IPS-15b (cell line): ENCODE measurements at regions not wholly inside any gene's neighbourhood (a gene's known extent, or its start where the extent isn't known, plus 50 kb on each side); places are given as distances from the start of the nearest gene placed in this dataset.
"Not testable (repeated sequence)": the region's sequence is repeated elsewhere in the genome, so short reads cannot be mapped to it uniquely, and the experiment has no call there.

ENCODE experiments used
- H3K27me3 ChIP-seq: one replicate; pipeline ENCODE4 v1.6.1; 2013; ENCODE audit warnings: low read length; ENCODE audit not compliant: control insufficient read depth, insufficient read depth
- H3K36me3 ChIP-seq: one replicate; pipeline ENCODE4 v1.6.1; 2013; ENCODE audit warnings: low read length; ENCODE audit not compliant: control insufficient read depth, insufficient read depth
- H3K4me1 ChIP-seq: one replicate; pipeline ENCODE4 v1.6.1; 2013; ENCODE audit warnings: mild to moderate bottlenecking, low read length; ENCODE audit not compliant: control insufficient read depth, insufficient read depth
- H3K4me3 ChIP-seq: one replicate; pipeline ENCODE4 v1.5.1; 2013; ENCODE audit warnings: low read depth, low read length
- H3K9ac ChIP-seq: one replicate; pipeline ENCODE4 v1.6.1; 2013; ENCODE audit warnings: low read depth, mild to moderate bottlenecking, low read length
- H3K9me3 ChIP-seq: one replicate; pipeline ENCODE4 v1.6.1; 2013; ENCODE audit warnings: mild to moderate bottlenecking, low read length; ENCODE audit not compliant: control insufficient read depth, insufficient read depth

- Histone ChIP-seq H3K9ac (no peak overlapping the region), H3K4me3 (no peak overlapping the region), H3K27me3 (no peaks in the 10 kb centered on the region), H3K4me1 (no peaks in the 10 kb centered on the region), H3K36me3 (no peaks in the 10 kb centered on the region), H3K9me3 (no peaks in the 10 kb centered on the region)
Measured at GRCh38 chr18:76715012-76715610, 107.2 kb upstream of the ZNF236 start.

- Histone ChIP-seq H3K27me3 (no peaks in the 10 kb centered on the region), H3K4me1 (no peaks in the 10 kb centered on the region), H3K36me3 (no peaks in the 10 kb centered on the region), H3K4me3 (no peak overlapping the region), H3K9ac (no peak overlapping the region), H3K9me3 (no peaks in the 10 kb centered on the region)
Measured at GRCh38 chr18:76713432-76713831, 108.9 kb upstream of the ZNF236 start.

- Histone ChIP-seq H3K4me1 (no peaks in the 10 kb centered on the region), H3K27me3 (no peaks in the 10 kb centered on the region), H3K9me3 (no peaks in the 10 kb centered on the region), H3K36me3 (no peaks in the 10 kb centered on the region), H3K9ac (no peak overlapping the region), H3K4me3 (no peak overlapping the region)
Measured at GRCh38 chr18:76712511-76713140, 109.7 kb upstream of the ZNF236 start.

- Histone ChIP-seq H3K9ac (no peak overlapping the region), H3K36me3 (no peaks in the 10 kb centered on the region), H3K27me3 (no peaks in the 10 kb centered on the region), H3K4me3 (no peak overlapping the region), H3K9me3 (no peaks in the 10 kb centered on the region), H3K4me1 (no peaks in the 10 kb centered on the region)
Measured at GRCh38 chr18:76710646-76711520, 111.5 kb upstream of the ZNF236 start.

GRCh38 chr18:76709659-76710645, 112.4 kb upstream of the ZNF236 start:
- Histone ChIP-seq H3K9ac (no peak overlapping the region), H3K4me3 (no peak overlapping the region), H3K36me3 (no peaks in the 10 kb centered on the region)

GRCh38 chr18:76708722-76709353, 113.5 kb upstream of the ZNF236 start:
- H3K36me3 ChIP-seq: no peaks in the 10 kb centered on the region
- H3K9me3 ChIP-seq: no peaks in the 10 kb centered on the region
- H3K9ac ChIP-seq: no peak overlapping the region
- no peaks in the 10 kb centered on the region for H3K27me3 ChIP-seq
- H3K4me3 ChIP-seq: no peak overlapping the region
- H3K4me1 ChIP-seq: no peaks in the 10 kb centered on the region

More at GRCh38 chr18:76709659-76710645, 112.4 kb upstream of the ZNF236 start:
- Histone ChIP-seq H3K27me3 (no peaks in the 10 kb centered on the region), H3K9me3 (no peaks in the 10 kb centered on the region), H3K4me1 (no peaks in the 10 kb centered on the region)

- H3K4me3 ChIP-seq: no peak overlapping the region
- H3K9ac ChIP-seq: no peak overlapping the region
- H3K27me3 ChIP-seq: no peaks in the 10 kb centered on the region
- H3K36me3 ChIP-seq: no peaks in the 10 kb centered on the region
- no peaks in the 10 kb centered on the region for H3K9me3 ChIP-seq
- H3K4me1 ChIP-seq: no peaks in the 10 kb centered on the region
Measured at GRCh38 chr18:76708071-76708721, 114.2 kb upstream of the ZNF236 start.

- Histone ChIP-seq H3K36me3 (no peaks in the 10 kb centered on the region), H3K4me3 (no peak overlapping the region), H3K9me3 (no peaks in the 10 kb centered on the region), H3K4me1 (no peaks in the 10 kb centered on the region), H3K9ac (no peak overlapping the region), H3K27me3 (no peaks in the 10 kb centered on the region)
Measured at GRCh38 chr18:76707534-76707933, 114.8 kb upstream of the ZNF236 start.

- not testable (repeated sequence) for H3K27me3 ChIP-seq, H3K4me1 ChIP-seq, H3K4me3 ChIP-seq, H3K36me3 ChIP-seq, H3K9me3 ChIP-seq, H3K9ac ChIP-seq
Measured at GRCh38 chr18:76704589-76704988, 117.8 kb upstream of the ZNF236 start.

- Histone ChIP-seq H3K9ac (no peak overlapping the region), H3K9me3 (no peaks in the 10 kb centered on the region), H3K27me3 (no peaks in the 10 kb centered on the region), H3K4me3 (no peak overlapping the region), H3K4me1 (no peaks in the 10 kb centered on the region), H3K36me3 (no peaks in the 10 kb centered on the region)
Measured at GRCh38 chr18:76699923-76700322, 122.4 kb upstream of the ZNF236 start.
